HEK293 (cell line): ENCODE measurements at regions not wholly inside any gene's neighbourhood (a gene's known extent, or its start where the extent isn't known, plus 50 kb on each side); places are given as distances from the start of the nearest gene placed in this dataset.

Source experiments
- CTCF ChIA-PET: fragments of 350-600 bp; formaldehyde crosslinking; extraction: SDS; loops from one replicate; lab custom pipeline; 2021; ENCODE audit warnings: antibody characterized with exemption; lab: Yijun Ruan, JAX
- POLR2A ChIA-PET: fragments of 300-600 bp; formaldehyde crosslinking; extraction: SDS; loops from one replicate; lab custom pipeline; 2020; ENCODE audit warnings: antibody characterized with exemption, inconsistent platforms; lab: Yijun Ruan, JAX
- H3K27ac ChIP-seq: fragments of 200-500 bp; sonication (Bioruptor generic); 2 replicates; pipeline ENCODE4 v1.5.1; 2014; ENCODE audit warnings: low read depth, low read length, control low read depth, inconsistent platforms; ENCODE audit errors: extremely low read depth
- H3K36me3 ChIP-seq, 2 experiments: fragments of 200-500 bp in 1 of 2; sonication (Bioruptor generic) in 1 of 2; 1 replicate in 1 of 2; 2 replicates in 1 of 2; pipeline ENCODE4 v1.5.1; 2014 to 2017; ENCODE audit warnings: inconsistent platforms in 2 of 2, low read length in 2 of 2; ENCODE audit not compliant: control insufficient read depth in 2 of 2, insufficient read depth in 1 of 2
- H3K4me1 ChIP-seq: fragments of 200-500 bp; sonication (Bioruptor generic); 2 replicates; pipeline ENCODE4 v1.5.1; 2014; ENCODE audit warnings: mild to moderate bottlenecking, low read length, inconsistent platforms; ENCODE audit not compliant: control insufficient read depth, insufficient read depth
- H3K4me3 ChIP-seq: 2 replicates; pipeline ENCODE4 v1.5.1; 2011; ENCODE audit warnings: low read depth, mild to moderate bottlenecking, control low read depth, low read length, moderate library complexity
- H3K9me3 ChIP-seq: fragments of 200-500 bp; sonication (Bioruptor generic); 2 replicates; pipeline ENCODE4 v1.5.1; 2014; ENCODE audit warnings: low read depth, low read length, inconsistent platforms; ENCODE audit not compliant: control insufficient read depth, insufficient read depth
- KLF9 ChIP-seq: fragments of 450-650 bp; formaldehyde crosslinking; IDR thresholded peaks from 2 replicates; pipeline ENCODE4 v1.5.1; 2016; ENCODE audit warnings: missing biosample characterization, missing genetic modification characterization, low read depth
- ZIC2 ChIP-seq: fragments of 450-650 bp; formaldehyde crosslinking; IDR thresholded peaks from 2 replicates; pipeline ENCODE4 v1.5.1; 2016; ENCODE audit warnings: missing biosample characterization, missing genetic modification characterization
- ZNF155 ChIP-seq: fragments of 450-650 bp; formaldehyde crosslinking; IDR thresholded peaks from 2 replicates; pipeline ENCODE4 v1.5.1; 2016; ENCODE audit warnings: missing biosample characterization, missing genetic modification characterization
- ZNF26 ChIP-seq: fragments of 450-650 bp; formaldehyde crosslinking; IDR thresholded peaks from 2 replicates; pipeline ENCODE4 v1.5.1; 2016; ENCODE audit warnings: missing biosample characterization, missing genetic modification characterization
- ZNF302 ChIP-seq: fragments of 450-650 bp; formaldehyde crosslinking; IDR thresholded peaks from 2 replicates; pipeline ENCODE4 v1.5.1; 2016; ENCODE audit warnings: missing biosample characterization, missing genetic modification characterization, low read depth
- ZNF324 ChIP-seq: fragments of 450-650 bp; formaldehyde crosslinking; IDR thresholded peaks from 2 replicates; pipeline ENCODE4 v1.5.1; 2016; ENCODE audit warnings: missing biosample characterization, missing genetic modification characterization
- ZNF362 ChIP-seq: fragments of 450-650 bp; formaldehyde crosslinking; IDR thresholded peaks from 2 replicates; pipeline ENCODE4 v1.5.1; 2016; ENCODE audit warnings: missing biosample characterization, missing genetic modification characterization
- ZNF416 ChIP-seq: fragments of 450-650 bp; formaldehyde crosslinking; IDR thresholded peaks from 2 replicates; pipeline ENCODE4 v1.5.1; 2016; ENCODE audit warnings: missing biosample characterization, missing genetic modification characterization
- ZNF488 ChIP-seq: fragments of 450-650 bp; formaldehyde crosslinking; IDR thresholded peaks from 2 replicates; pipeline ENCODE4 v1.5.1; 2016; ENCODE audit warnings: missing biosample characterization, missing genetic modification characterization
- ZNF529 ChIP-seq: fragments of 450-650 bp; formaldehyde crosslinking; IDR thresholded peaks from 2 replicates; pipeline ENCODE4 v1.5.1; 2017; ENCODE audit warnings: missing genetic modification characterization, missing biosample characterization; ENCODE audit not compliant: insufficient replicate concordance
- ZNF549 ChIP-seq: fragments of 450-650 bp; IDR thresholded peaks from 2 replicates; pipeline ENCODE4 v1.5.1; 2018; ENCODE audit warnings: missing biosample characterization, missing genetic modification characterization, mild to moderate bottlenecking, inconsistent platforms, moderate library complexity
- ZNF571 ChIP-seq: fragments of 450-650 bp; formaldehyde crosslinking; IDR thresholded peaks from 2 replicates; pipeline ENCODE4 v1.5.0; 2017; ENCODE audit warnings: missing biosample characterization, missing genetic modification characterization
- ZNF654 ChIP-seq: fragments of 450-650 bp; formaldehyde crosslinking; IDR thresholded peaks from 2 replicates; pipeline ENCODE4 v1.5.1; 2016; ENCODE audit warnings: low read depth, missing biosample characterization, missing genetic modification characterization
- ZNF776 ChIP-seq: fragments of 450-650 bp; formaldehyde crosslinking; IDR thresholded peaks from 2 replicates; pipeline ENCODE4 v1.5.0; 2017; ENCODE audit warnings: missing biosample characterization, missing genetic modification characterization, borderline replicate concordance

DNA sequence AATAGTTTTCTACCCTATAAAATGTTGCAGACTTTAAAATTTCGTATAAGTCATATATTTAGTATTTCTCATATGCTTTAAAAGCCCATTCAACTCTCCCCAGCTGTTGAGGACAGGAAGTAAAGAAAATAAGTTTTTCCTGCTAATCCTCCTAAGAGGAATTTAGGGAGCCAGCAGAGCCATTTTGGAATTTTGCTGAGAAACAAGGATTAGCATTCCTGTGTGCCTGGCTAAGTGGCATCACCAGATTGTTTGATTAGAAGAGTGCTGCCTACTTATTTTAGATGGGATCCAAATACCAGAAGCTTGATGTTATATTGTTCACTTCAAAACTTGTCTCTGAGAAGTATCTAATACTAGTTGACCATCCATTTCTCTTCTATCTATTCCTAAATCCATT lies 131.2 kb upstream of the HHIP start (continued):
- TF ChIP-seq ZNF155 (tag by site-specific recombination) (no peak), ZNF324 (tag by site-specific recombination) (no peak)

DNA sequence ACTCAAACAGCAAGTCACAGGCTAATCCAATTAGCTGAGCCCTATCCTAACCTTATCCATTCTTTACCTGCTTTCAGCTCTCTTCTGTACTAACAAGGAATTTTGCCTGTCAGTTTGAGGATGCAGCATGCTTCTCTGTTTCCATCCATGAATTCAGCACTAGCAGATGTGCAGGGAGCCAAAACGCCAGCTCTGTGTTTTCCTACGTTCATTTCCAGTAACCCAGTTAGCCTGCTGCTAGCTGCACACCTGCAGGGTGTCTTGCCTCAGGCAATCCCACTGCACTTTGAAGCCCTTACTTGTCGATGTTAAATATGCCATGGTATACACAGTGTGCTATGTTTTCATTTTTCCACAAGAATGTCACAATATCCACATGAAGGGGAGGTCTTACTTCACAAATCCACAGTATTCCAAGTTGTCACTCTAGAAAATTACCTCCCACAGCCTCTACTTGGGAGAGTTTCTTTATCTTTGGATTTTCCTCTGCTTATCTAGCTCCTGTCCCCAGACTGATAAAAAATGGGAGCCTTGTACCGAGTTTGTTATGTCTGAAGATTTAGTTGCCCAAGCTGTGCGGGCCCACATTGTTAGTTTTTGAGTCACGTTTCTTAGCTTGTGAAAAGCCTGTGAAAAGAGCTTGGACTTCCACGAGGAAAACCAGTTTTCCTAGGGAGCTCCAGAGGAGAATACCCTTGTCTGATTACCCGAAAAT lies 127.6 kb upstream of the HHIP start:
- TF ChIP-seq ZNF654 (tag by site-specific recombination), result no peak
- peak; percentile 12; the same call in 1 of the 2 replicates for TF ChIP-seq ZIC2 (tag by site-specific recombination)
- H3K36me3 ChIP-seq, result no peaks in the 10 kb centered on the region
- no peak overlapping the region for H3K4me3 ChIP-seq
- POLR2A ChIA-PET, result no interaction called here
- no peaks in the 10 kb centered on the region for H3K9me3 ChIP-seq
- CTCF ChIA-PET, result interaction anchor here (0.6 kb wide), 1 partner anchor 56 kb away, joined by 4 read pairs; no protein-coding TSS in a partner anchor
- no peak overlapping the region for H3K27ac ChIP-seq
- H3K4me1 ChIP-seq, result no peaks in the 10 kb centered on the region

DNA sequence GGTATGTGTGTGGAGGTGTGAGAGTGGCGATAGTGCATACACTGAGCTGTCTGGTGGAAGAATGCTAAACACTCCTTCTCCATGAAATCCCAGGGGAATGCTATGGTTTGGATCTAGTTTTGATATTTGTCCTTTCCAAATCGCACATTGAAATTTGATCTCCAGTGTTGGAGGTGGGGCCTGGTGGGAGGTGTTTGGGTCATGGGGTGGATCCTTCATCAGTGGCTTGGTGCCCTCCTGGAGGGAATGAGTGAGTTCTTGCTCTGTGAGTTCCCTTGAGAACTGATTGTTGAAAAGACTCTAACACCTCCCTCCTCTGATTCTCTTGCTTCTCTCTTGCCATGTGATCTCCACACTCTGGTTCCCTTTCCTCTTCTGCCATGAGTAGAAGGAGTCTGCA lies 114.1 kb upstream of the HHIP start:
- Histone ChIP-seq H3K4me3 (no peak overlapping the region), H3K36me3 (no peaks in the 10 kb centered on the region), H3K4me1 (no peaks in the 10 kb centered on the region), H3K27ac (no peak overlapping the region), H3K9me3 (no peaks in the 10 kb centered on the region)
- CTCF ChIA-PET, result interaction anchor here (0.6 kb wide), 1 partner anchor 10 kb away, joined by 3 read pairs; no protein-coding TSS in a partner anchor
- POLR2A ChIA-PET, result no interaction called here
- TF ChIP-seq ZNF26 (tag by site-specific recombination) (no peak), ZNF302 (tag by site-specific recombination) (no peak), ZNF416 (tag by site-specific recombination) (no peak), ZNF529 (tag by site-specific recombination) (no peak), ZNF362 (no peak), ZNF571 (no peak), ZNF488 (no peak), ZNF776 (tag by site-specific recombination) (no peak)

- H3K4me3 ChIP-seq, result no peak overlapping the region
- H3K27ac ChIP-seq, result no peak overlapping the region
- no peaks in the 10 kb centered on the region for H3K9me3 ChIP-seq
- no peaks in the 10 kb centered on the region for H3K4me1 ChIP-seq
- ChIA-PET CTCF (no interaction called here), POLR2A (no interaction called here)
- TF ChIP-seq ZNF549 (no peak), KLF9 (no peak)
- H3K36me3 ChIP-seq, result no peaks in the 10 kb centered on the region
Observed at GRCh38 chr4:144547678-144548298, 98.2 kb upstream of the HHIP start.
